ENCODE measurements at regions not wholly inside any gene's neighbourhood (a gene's known extent, or its start where the extent isn't known, plus 50 kb on each side); places are given as distances from the start of the nearest gene placed in this dataset.

DNA sequence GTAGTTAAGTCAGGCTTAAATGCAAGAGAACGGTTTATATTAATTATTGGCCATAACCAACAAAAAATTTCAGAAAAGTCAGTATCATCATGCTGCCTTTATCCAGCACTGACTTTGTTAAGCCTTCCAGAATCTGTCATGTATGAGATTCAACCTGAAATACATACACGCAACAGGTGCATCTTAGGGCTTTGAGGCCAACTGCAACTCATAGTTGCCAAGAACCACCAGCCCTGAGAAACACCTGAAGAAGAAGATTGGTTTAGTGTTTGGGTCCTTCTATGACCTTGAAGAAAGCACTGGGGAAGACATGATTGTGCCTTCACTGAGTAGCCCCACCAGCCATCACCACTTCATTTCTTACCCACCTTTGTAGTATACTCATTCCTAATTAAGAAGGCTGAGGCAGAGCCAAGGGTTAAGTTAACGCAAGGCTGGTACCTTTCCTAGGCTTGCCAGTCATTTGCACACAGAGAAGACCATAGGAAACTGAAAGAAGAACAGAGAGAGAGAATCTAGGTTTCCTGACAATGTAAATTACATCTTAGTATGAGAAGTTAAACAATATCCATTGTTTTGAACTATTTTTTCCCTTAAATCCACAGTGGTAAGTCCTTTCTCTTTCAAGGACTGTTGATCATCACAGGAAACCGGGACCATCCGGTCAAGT, 200.1 kb upstream of the PRKCQ start:
- Mint-ChIP-seq H3K27ac (ENCODE audit: unreplicated experiment) (no peak overlapping the region), H3K4me1 (ENCODE audit: low read depth, unreplicated experiment) (no peaks in the 10 kb centered on the region), H3K4me3 (ENCODE audit: unreplicated experiment) (no peak overlapping the region), H3K9me3 (ENCODE audit: unreplicated experiment) (no peaks in the 10 kb centered on the region), H3K27me3 (ENCODE audit: unreplicated experiment) (no peaks in the 10 kb centered on the region), H3K36me3 (ENCODE audit: unreplicated experiment) (no peaks in the 10 kb centered on the region)
- DNase-seq, result no peak
- TF ChIP-seq, protein P1, sequence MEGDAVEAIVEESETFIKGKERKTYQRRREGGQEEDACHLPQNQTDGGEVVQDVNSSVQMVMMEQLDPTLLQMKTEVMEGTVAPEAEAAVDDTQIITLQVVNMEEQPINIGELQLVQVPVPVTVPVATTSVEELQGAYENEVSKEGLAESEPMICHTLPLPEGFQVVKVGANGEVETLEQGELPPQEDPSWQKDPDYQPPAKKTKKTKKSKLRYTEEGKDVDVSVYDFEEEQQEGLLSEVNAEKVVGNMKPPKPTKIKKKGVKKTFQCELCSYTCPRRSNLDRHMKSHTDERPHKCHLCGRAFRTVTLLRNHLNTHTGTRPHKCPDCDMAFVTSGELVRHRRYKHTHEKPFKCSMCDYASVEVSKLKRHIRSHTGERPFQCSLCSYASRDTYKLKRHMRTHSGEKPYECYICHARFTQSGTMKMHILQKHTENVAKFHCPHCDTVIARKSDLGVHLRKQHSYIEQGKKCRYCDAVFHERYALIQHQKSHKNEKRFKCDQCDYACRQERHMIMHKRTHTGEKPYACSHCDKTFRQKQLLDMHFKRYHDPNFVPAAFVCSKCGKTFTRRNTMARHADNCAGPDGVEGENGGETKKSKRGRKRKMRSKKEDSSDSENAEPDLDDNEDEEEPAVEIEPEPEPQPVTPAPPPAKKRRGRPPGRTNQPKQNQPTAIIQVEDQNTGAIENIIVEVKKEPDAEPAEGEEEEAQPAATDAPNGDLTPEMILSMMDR (IDR thresholded peaks at IDR 0.05; ENCODE audit: partially characterized antibody, unreplicated experiment), result no peak

DNA sequence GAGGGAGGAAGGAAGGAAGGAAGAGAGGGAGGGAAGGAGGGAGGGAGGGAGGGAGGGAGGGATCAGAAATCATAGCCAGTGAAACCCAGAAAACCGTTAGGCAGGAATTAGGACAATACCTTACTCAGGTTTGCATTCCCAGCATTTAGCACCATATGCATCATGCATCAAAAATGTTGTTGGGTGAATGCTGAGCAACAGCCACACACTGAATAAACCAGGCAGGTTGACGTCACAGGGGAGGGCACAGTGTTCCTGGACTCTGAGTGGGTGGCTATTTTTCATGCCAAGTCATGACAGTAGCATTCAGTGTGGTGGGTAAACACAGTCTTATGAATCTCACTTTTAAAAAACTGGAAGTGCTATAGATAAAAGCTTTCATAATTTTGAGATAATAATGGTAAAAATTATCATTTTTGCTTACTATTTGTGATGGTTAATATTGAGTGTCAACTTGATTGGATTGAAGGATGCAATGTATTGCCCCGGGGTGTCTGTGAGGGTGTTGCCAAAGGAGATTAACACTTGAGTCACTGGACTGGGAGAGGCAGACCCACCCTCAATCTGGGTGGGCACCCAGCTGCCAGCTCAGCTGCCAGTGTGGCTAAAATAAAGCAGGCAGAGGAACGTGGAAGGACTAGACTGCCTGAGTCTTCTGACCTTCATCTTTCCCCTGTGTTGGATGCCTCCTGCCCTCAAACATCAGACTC, 199.1 kb upstream of the PRKCQ start:
- Mint-ChIP-seq H3K9me3 (ENCODE audit: unreplicated experiment) (no peaks in the 10 kb centered on the region), H3K36me3 (ENCODE audit: unreplicated experiment) (no peaks in the 10 kb centered on the region), H3K4me1 (ENCODE audit: low read depth, unreplicated experiment) (no peaks in the 10 kb centered on the region), H3K4me3 (ENCODE audit: unreplicated experiment) (no peak overlapping the region), H3K27me3 (ENCODE audit: unreplicated experiment) (no peaks in the 10 kb centered on the region), H3K27ac (ENCODE audit: unreplicated experiment) (no peak overlapping the region)
- no peak for DNase-seq
- TF ChIP-seq, protein P1 (IDR thresholded peaks at IDR 0.05; ENCODE audit: partially characterized antibody, unreplicated experiment), result no peak

DNA sequence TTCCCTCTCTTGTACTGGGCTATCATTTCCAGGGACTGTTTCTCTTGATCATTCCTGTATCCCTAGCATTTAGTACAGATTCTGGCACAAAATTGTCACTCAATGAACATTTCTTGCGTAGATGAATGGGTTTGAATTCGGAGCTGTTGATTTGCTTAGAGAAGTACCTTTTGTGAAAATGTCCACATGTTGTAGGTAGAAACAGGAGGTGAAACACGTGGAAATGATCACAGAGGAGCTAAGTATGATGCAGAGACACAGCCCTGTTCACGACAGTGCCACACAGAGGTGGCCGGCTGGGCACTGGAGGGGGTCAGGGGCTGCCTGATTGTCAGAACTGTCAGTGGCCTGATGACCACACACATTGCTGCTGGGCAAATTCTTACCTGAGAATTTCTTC, 196.1 kb upstream of the PRKCQ start:
- peaks cover 2% of the 10 kb centered on the region for H3K27me3 Mint-ChIP-seq (ENCODE audit: unreplicated experiment)
- no peaks in the 10 kb centered on the region for H3K4me1 Mint-ChIP-seq (ENCODE audit: low read depth, unreplicated experiment)
- no peak overlapping the region for H3K27ac Mint-ChIP-seq (ENCODE audit: unreplicated experiment)
- TF ChIP-seq, protein P1 (IDR thresholded peaks at IDR 0.05; ENCODE audit: partially characterized antibody, unreplicated experiment), result no peak
- H3K4me3 Mint-ChIP-seq (ENCODE audit: unreplicated experiment), result no peak overlapping the region
- H3K36me3 Mint-ChIP-seq (ENCODE audit: unreplicated experiment), result no peaks in the 10 kb centered on the region
- H3K9me3 Mint-ChIP-seq (ENCODE audit: unreplicated experiment), result no peaks in the 10 kb centered on the region
- no peak for DNase-seq

DNA sequence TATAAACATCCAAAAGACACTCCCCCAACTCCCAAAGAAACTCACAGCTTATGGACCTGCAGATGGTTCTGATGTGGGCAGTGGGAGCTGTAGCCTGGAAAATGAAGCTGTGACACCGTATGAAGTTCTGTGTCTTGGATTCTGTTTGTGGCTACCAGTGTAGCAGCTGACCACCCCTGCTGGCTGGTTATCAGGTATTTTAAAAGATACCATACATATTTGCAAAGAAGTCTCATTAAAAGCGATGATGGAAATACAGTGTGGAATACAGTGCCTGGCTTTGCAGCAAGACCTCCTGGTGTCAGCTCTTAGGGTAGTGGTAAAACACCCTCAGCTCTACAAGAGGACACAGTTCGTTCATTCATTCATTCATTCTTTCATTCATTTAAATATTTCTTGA, 194.3 kb upstream of the PRKCQ start:
- Mint-ChIP-seq H3K36me3 (ENCODE audit: unreplicated experiment) (no peaks in the 10 kb centered on the region), H3K27ac (ENCODE audit: unreplicated experiment) (no peak overlapping the region), H3K4me1 (ENCODE audit: low read depth, unreplicated experiment) (no peaks in the 10 kb centered on the region), H3K27me3 (ENCODE audit: unreplicated experiment) (peaks cover 2% of the 10 kb centered on the region), H3K4me3 (ENCODE audit: unreplicated experiment) (no peak overlapping the region), H3K9me3 (ENCODE audit: unreplicated experiment) (no peaks in the 10 kb centered on the region)
- DNase-seq, result no peak
- TF ChIP-seq, protein P1 (IDR thresholded peaks at IDR 0.05; ENCODE audit: partially characterized antibody, unreplicated experiment), result no peak

DNA sequence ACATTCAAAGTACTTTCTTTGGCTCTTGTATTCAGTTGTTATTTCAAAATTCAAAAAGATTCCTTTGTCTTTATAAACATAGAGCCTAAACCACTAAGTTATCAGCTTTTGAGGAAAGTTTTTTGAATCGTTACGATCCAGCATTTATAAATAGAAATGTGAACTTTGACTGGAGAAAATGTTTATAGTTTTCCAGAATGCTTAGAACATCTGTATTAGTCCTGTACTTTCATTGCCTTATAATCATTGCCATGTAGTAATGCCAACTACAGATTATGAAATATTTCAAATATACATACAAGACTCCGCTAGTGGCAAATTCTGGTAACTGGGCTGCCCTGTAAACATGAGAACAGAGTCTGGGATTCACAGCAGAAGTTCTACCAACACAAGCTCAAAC, 191.3 kb upstream of the PRKCQ start:
- TF ChIP-seq, protein P1 (IDR thresholded peaks at IDR 0.05; ENCODE audit: partially characterized antibody, unreplicated experiment), result no peak
- no peak for DNase-seq
- Mint-ChIP-seq H3K9me3 (ENCODE audit: unreplicated experiment) (no peaks in the 10 kb centered on the region), H3K27ac (ENCODE audit: unreplicated experiment) (no peak overlapping the region), H3K4me3 (ENCODE audit: unreplicated experiment) (no peak overlapping the region), H3K4me1 (ENCODE audit: low read depth, unreplicated experiment) (peaks cover under 1% of the 10 kb centered on the region), H3K27me3 (ENCODE audit: unreplicated experiment) (peaks cover 2% of the 10 kb centered on the region), H3K36me3 (ENCODE audit: unreplicated experiment) (no peaks in the 10 kb centered on the region)

Measured in glutamatergic neuron (in vitro differentiated cells).